ENCODE measurements at regions not wholly inside any gene's neighbourhood (a gene's known extent, or its start where the extent isn't known, plus 50 kb on each side); places are given as distances from the start of the nearest gene placed in this dataset.

DNA sequence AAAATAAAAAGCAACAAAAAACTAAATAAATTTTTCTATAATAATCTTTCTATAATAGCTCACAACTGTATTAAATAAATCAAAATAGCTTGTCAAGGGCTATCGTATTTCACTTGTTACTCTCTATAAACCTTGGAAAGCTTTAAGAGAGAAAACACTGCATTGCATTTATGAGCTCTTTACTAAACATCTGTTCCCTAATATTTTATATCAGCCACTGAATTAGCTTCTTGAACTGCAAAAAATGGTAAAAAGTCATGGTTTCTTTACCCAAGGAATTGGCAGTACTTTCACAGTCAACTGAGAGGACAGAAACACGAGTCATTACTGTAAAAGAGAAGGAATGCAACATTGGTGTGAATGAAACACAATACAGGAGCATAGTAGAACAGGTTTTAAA is 671.2 kb downstream of the PCDH18 start:
- no peak overlapping the region for H3K4me3 ChIP-seq (ENCODE audit: low read depth, low read length)
- TF ChIP-seq, protein P1, sequence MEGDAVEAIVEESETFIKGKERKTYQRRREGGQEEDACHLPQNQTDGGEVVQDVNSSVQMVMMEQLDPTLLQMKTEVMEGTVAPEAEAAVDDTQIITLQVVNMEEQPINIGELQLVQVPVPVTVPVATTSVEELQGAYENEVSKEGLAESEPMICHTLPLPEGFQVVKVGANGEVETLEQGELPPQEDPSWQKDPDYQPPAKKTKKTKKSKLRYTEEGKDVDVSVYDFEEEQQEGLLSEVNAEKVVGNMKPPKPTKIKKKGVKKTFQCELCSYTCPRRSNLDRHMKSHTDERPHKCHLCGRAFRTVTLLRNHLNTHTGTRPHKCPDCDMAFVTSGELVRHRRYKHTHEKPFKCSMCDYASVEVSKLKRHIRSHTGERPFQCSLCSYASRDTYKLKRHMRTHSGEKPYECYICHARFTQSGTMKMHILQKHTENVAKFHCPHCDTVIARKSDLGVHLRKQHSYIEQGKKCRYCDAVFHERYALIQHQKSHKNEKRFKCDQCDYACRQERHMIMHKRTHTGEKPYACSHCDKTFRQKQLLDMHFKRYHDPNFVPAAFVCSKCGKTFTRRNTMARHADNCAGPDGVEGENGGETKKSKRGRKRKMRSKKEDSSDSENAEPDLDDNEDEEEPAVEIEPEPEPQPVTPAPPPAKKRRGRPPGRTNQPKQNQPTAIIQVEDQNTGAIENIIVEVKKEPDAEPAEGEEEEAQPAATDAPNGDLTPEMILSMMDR (IDR thresholded peaks at IDR 0.05; ENCODE audit: insufficient read depth, low read depth, low read length, missing control alignments): no peak
- DNase-seq (ENCODE audit: low read depth): no peak

DNA sequence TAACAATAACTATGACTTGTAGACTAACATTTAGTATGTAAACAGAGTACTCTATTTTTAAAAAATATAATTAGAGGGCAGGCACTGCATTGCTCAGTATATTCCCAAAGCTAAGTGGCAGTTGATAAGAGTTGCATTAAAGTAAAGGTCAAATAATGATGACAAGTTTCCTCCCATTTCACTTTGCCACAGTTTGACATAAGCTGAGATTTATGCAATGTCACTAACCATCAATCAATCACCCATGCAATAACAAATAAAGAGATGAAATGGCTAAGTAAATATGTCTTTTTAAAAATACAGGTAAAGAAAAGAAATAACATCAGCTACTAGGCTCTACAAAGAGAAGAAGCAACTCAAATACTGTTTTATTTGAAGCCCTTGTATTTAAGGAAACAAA is 673.4 kb downstream of the PCDH18 start:
- DNase-seq (ENCODE audit: low read depth): no peak
- H3K4me3 ChIP-seq (ENCODE audit: low read depth, low read length): no peak overlapping the region
- TF ChIP-seq, protein P1 (IDR thresholded peaks at IDR 0.05; ENCODE audit: insufficient read depth, low read depth, low read length, missing control alignments): no peak

DNA sequence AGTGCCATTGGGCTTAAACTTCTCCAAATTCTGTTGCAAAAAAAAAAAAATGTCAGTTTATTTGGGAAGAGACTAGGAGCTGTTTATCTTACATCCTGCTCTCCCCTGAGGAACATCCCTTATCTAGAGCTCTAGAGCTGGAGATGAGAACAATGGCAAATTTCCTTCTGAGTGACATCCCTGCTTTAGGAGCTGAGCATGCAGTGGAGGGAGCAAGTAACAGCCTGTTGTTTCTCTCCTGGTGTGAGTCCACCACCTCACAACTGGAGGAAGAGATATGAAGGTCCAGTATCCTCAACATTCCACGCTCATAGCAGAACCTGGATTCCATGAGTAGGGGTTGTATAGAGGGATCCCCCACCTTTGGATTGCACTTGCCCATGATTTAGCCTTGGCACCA is 676.4 kb downstream of the PCDH18 start:
- DNase-seq (ENCODE audit: low read depth): no peak
- H3K4me3 ChIP-seq (ENCODE audit: low read depth, low read length): no peak overlapping the region
- TF ChIP-seq, protein P1 (IDR thresholded peaks at IDR 0.05; ENCODE audit: insufficient read depth, low read depth, low read length, missing control alignments): no peak

DNA sequence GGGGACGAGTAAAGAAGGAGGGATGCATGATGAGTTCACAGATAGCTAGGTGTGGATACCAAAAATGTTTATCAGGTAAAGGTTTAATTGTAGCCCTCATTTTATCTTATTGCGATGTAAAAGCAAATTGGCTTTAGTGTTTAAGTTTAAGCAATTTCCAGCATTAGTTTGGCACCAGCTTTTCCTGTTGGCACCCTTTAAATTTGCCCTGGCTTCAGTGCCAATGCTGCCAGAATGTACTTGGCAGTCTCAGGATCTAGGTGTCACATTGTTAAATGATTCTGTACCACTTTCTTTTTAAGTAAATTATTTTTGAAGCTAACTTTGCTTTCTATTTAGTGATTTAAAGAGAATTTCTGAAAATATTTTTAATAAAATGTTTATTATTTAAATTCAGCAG is 681.8 kb downstream of the PCDH18 start:
- H3K4me3 ChIP-seq (ENCODE audit: low read depth, low read length): no peak overlapping the region
- DNase-seq (ENCODE audit: low read depth): no peak
- TF ChIP-seq, protein P1 (IDR thresholded peaks at IDR 0.05; ENCODE audit: insufficient read depth, low read depth, low read length, missing control alignments): no peak

DNA sequence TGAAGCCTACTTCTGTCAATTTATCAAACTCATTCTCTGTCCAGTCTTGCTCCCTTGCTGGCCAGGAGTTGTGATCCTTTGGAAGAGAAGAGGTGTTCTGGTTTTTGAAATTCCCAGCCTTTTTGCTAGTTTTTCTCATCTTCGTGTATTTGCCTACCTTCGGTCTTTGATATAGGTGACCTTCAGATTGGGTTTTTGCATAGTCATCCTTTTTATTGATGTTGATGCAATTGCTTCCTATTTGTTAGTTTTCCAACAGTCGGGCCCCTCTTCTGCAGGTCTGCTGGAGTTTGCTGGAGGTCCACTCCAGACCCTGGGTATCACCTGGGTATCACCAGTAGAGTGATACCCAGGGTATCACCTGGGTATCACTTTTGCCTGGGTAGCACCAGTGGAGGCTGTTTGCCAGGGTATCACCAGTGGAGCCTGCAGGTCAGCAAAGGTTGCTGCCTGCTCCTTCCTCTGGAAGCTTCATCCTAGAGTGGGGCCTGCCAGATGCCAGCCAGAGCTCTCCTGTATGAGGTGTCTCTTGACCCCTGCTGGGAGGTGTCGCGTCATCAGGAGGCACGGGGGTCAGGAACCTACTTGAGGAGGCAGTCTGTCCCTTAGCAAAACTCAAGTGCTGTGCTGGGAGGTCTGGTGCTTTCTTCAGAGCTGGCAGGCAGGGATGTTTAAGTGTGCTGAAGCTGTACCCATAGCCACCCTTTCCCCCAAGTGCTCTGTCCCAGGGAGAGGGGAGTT is 684.2 kb downstream of the PCDH18 start:
- no peak overlapping the region for H3K4me3 ChIP-seq (ENCODE audit: low read depth, low read length)
- TF ChIP-seq, protein P1 (IDR thresholded peaks at IDR 0.05; ENCODE audit: insufficient read depth, low read depth, low read length, missing control alignments): no peak
- DNase-seq (ENCODE audit: low read depth): no peak

DNA sequence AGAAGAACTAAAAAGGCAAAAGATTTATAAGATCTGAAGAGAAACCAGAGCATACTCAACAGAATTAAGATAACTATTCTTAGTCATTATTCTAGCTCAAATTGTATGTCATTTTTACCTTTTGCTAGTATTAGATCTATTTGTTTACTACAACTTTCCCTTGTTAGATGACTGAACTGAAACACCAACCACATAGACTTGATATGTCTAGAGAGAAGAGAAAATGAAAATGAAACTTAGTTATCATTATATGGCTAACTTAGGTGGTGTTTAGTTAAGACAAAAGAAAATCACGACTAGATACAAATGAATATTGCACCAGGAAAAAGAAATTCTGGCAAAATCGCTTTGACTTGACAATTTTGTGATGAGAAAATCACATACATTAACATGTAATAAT is 690.8 kb downstream of the PCDH18 start:
- DNase-seq (ENCODE audit: low read depth): no peak
- TF ChIP-seq, protein P1 (IDR thresholded peaks at IDR 0.05; ENCODE audit: insufficient read depth, low read depth, low read length, missing control alignments): no peak
- H3K4me3 ChIP-seq (ENCODE audit: low read depth, low read length): no peak overlapping the region

DNA sequence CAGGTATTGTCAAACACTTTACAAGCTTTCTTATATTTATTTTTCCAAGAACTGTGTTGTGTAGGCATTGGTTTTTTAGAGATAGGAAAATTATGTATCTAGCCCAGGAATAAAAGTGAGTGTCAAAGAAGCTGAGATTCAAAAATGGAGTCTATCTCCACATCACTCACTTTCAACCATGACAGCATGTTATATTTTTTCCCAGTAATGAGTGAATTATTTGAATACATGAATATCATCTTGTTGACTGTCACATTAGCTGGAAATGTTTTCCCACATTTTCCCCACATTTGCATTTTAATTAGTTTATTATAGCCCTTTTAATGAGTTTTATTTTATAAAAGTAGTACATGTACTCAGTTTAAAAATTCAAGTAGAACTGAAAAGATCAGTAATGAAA is 693.7 kb downstream of the PCDH18 start:
- TF ChIP-seq, protein P1 (IDR thresholded peaks at IDR 0.05; ENCODE audit: insufficient read depth, low read depth, low read length, missing control alignments): no peak
- DNase-seq (ENCODE audit: low read depth): no peak
- no peak overlapping the region for H3K4me3 ChIP-seq (ENCODE audit: low read depth, low read length)
